ENCODE measurements at regions not wholly inside any gene's neighbourhood (a gene's known extent, or its start where the extent isn't known, plus 50 kb on each side); places are given as distances from the start of the nearest gene placed in this dataset.

GRCh38 chr18:43797347-43797746, 520.1 kb upstream of the SYT4 start:
- H3K4me2 ChIP-seq (ENCODE audit: extremely low read depth, insufficient read depth, low read length): no peak overlapping the region
- H3K9me3 ChIP-seq (ENCODE audit: control insufficient read depth, insufficient read depth, low read depth, low read length): no peaks in the 10 kb centered on the region
- H4K20me1 ChIP-seq (ENCODE audit: control insufficient read depth, extremely low read depth, insufficient read depth, low read length): no peaks in the 10 kb centered on the region
- H3K9ac ChIP-seq (ENCODE audit: insufficient read depth, low read length): no peak overlapping the region
- no peaks in the 10 kb centered on the region for H3K79me2 ChIP-seq (ENCODE audit: control insufficient read depth, insufficient read depth, low read length)
- TF ChIP-seq EZH2 (IDR thresholded peaks at IDR 0.05; ENCODE audit: low read length, missing control alignments): no peak
- TF ChIP-seq, protein P1, sequence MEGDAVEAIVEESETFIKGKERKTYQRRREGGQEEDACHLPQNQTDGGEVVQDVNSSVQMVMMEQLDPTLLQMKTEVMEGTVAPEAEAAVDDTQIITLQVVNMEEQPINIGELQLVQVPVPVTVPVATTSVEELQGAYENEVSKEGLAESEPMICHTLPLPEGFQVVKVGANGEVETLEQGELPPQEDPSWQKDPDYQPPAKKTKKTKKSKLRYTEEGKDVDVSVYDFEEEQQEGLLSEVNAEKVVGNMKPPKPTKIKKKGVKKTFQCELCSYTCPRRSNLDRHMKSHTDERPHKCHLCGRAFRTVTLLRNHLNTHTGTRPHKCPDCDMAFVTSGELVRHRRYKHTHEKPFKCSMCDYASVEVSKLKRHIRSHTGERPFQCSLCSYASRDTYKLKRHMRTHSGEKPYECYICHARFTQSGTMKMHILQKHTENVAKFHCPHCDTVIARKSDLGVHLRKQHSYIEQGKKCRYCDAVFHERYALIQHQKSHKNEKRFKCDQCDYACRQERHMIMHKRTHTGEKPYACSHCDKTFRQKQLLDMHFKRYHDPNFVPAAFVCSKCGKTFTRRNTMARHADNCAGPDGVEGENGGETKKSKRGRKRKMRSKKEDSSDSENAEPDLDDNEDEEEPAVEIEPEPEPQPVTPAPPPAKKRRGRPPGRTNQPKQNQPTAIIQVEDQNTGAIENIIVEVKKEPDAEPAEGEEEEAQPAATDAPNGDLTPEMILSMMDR (conservative IDR thresholded peaks at IDR 0.05 in 1 of 2, IDR thresholded peaks at IDR 0.05 in 1 of 2; ENCODE audit: low read depth in 1 of 2, low read length in 2 of 2): no peak
- H3K4me1 ChIP-seq (ENCODE audit: control insufficient read depth, extremely low read depth, insufficient read depth, low read length): no peaks in the 10 kb centered on the region
- no peak overlapping the region for H3K4me3 ChIP-seq (replicated peaks in 1 of 4; ENCODE audit: control extremely low read depth in 1 of 4, insufficient read depth in 1 of 4, low read depth in 3 of 4, low read length in 4 of 4)
- no peak overlapping the region for H3K27ac ChIP-seq (ENCODE audit: insufficient read depth, low read length)
- no peaks in the 10 kb centered on the region for H3K27me3 ChIP-seq (ENCODE audit: control insufficient read depth, insufficient read depth, low read length)
- no peak overlapping the region for H2AFZ ChIP-seq (ENCODE audit: low read length)
- H3K36me3 ChIP-seq (ENCODE audit: control insufficient read depth, insufficient read depth, low read length): no peaks in the 10 kb centered on the region
- no peak for DNase-seq (ENCODE audit: low read depth in 2 of 2)

GRCh38 chr18:43800584-43800983, 523.3 kb upstream of the SYT4 start:
- no peaks in the 10 kb centered on the region for H4K20me1 ChIP-seq (ENCODE audit: control insufficient read depth, extremely low read depth, insufficient read depth, low read length)
- no peak overlapping the region for H3K9ac ChIP-seq (ENCODE audit: insufficient read depth, low read length)
- no peak overlapping the region for H3K27ac ChIP-seq (ENCODE audit: insufficient read depth, low read length)
- H3K36me3 ChIP-seq (ENCODE audit: control insufficient read depth, insufficient read depth, low read length): no peaks in the 10 kb centered on the region
- H3K9me3 ChIP-seq (ENCODE audit: control insufficient read depth, insufficient read depth, low read depth, low read length): no peaks in the 10 kb centered on the region
- TF ChIP-seq, protein P1 (conservative IDR thresholded peaks at IDR 0.05 in 1 of 2, IDR thresholded peaks at IDR 0.05 in 1 of 2; ENCODE audit: low read depth in 1 of 2, low read length in 2 of 2): no peak
- TF ChIP-seq EZH2 (IDR thresholded peaks at IDR 0.05; ENCODE audit: low read length, missing control alignments): no peak
- H3K27me3 ChIP-seq (ENCODE audit: control insufficient read depth, insufficient read depth, low read length): no peaks in the 10 kb centered on the region
- no peaks in the 10 kb centered on the region for H3K4me1 ChIP-seq (ENCODE audit: control insufficient read depth, extremely low read depth, insufficient read depth, low read length)
- H3K4me3 ChIP-seq (replicated peaks in 1 of 4; ENCODE audit: control extremely low read depth in 1 of 4, insufficient read depth in 1 of 4, low read depth in 3 of 4, low read length in 4 of 4): no peak overlapping the region
- H3K79me2 ChIP-seq (ENCODE audit: control insufficient read depth, insufficient read depth, low read length): no peaks in the 10 kb centered on the region
- DNase-seq (ENCODE audit: low read depth in 2 of 2): no peak
- no peak overlapping the region for H3K4me2 ChIP-seq (ENCODE audit: extremely low read depth, insufficient read depth, low read length)
- H2AFZ ChIP-seq (ENCODE audit: low read length): no peak overlapping the region

DNA sequence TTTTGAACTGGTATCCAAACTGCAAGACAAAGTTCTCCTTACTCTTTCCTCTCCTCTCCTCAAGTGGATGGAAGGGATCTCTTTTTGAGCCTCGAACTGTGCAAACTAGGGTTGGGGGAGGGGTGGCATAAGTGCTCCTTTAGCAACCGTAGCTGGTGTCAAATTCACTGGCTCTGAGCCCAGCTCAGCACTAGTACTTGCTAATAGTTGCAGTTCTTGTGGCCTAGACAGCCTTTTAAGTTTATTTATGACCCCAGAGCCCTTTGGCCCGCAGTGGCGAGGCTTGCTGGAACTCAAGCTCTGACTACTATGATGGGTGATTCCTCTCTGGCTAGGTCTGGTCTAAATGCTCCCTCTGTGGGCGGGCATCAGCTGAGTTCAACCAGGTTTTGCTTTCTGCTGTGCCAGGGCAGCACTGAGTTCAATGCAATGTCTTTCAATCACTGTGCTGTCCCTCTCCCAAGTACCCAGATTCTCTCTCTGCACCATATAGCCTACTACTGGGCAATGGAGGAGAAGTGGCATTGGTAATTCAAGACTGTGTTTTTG, 528.4 kb upstream of the SYT4 start:
- no peaks in the 10 kb centered on the region for H3K4me1 ChIP-seq (ENCODE audit: control insufficient read depth, extremely low read depth, insufficient read depth, low read length)
- H3K4me3 ChIP-seq (replicated peaks in 1 of 4; ENCODE audit: control extremely low read depth in 1 of 4, insufficient read depth in 1 of 4, low read depth in 3 of 4, low read length in 4 of 4): no peak overlapping the region
- H4K20me1 ChIP-seq (ENCODE audit: control insufficient read depth, extremely low read depth, insufficient read depth, low read length): no peaks in the 10 kb centered on the region
- H3K4me2 ChIP-seq (ENCODE audit: extremely low read depth, insufficient read depth, low read length): no peak overlapping the region
- H2AFZ ChIP-seq (ENCODE audit: low read length): no peak overlapping the region
- peak; percentile 66 to 85 for DNase-seq (ENCODE audit: low read depth in 2 of 2)
- H3K9ac ChIP-seq (ENCODE audit: insufficient read depth, low read length): no peak overlapping the region
- H3K9me3 ChIP-seq (ENCODE audit: control insufficient read depth, insufficient read depth, low read depth, low read length): no peaks in the 10 kb centered on the region
- TF ChIP-seq, protein P1 (conservative IDR thresholded peaks at IDR 0.05 in 1 of 2, IDR thresholded peaks at IDR 0.05 in 1 of 2; ENCODE audit: low read depth in 1 of 2, low read length in 2 of 2): no peak
- no peak for TF ChIP-seq EZH2 (IDR thresholded peaks at IDR 0.05; ENCODE audit: low read length, missing control alignments)
- H3K27me3 ChIP-seq (ENCODE audit: control insufficient read depth, insufficient read depth, low read length): no peaks in the 10 kb centered on the region
- no peaks in the 10 kb centered on the region for H3K36me3 ChIP-seq (ENCODE audit: control insufficient read depth, insufficient read depth, low read length)
- no peaks in the 10 kb centered on the region for H3K79me2 ChIP-seq (ENCODE audit: control insufficient read depth, insufficient read depth, low read length)
- H3K27ac ChIP-seq (ENCODE audit: insufficient read depth, low read length): no peak overlapping the region
